ENCODE measurements at regions not wholly inside any gene's neighbourhood (a gene's known extent, or its start where the extent isn't known, plus 50 kb on each side); places are given as distances from the start of the nearest gene placed in this dataset.

GRCh38 chr5:125704888-125705287, 718.3 kb upstream of the GRAMD2B start:
- DNase-seq (ENCODE audit: low read depth in 2 of 3, low spot score in 2 of 3) = no peak

DNA sequence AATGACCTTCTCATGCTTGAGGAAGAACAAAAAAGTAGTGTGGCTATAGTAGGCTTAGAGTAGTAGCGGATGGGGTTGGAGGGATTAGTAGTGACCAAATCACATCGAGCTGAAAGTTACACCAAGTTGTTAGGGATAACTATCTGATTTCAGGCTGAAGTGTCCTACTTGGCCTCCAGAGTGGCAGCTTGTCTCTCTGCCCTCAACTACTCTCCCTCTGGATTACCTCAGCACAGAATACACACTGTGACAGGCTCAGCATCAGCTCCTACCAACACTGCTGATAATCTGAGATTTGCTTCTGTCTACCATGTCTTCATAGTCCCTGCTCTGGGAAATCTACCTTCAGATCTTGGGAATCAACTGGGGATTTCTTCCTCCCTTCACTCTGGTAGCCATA, 714.6 kb upstream of the GRAMD2B start:
- DNase-seq (ENCODE audit: low read depth in 2 of 3, low spot score in 2 of 3) = no peak

GRCh38 chr5:125710745-125711144, 712.5 kb upstream of the GRAMD2B start:
- DNase-seq (ENCODE audit: low read depth in 2 of 3, low spot score in 2 of 3) = no peak

DNA sequence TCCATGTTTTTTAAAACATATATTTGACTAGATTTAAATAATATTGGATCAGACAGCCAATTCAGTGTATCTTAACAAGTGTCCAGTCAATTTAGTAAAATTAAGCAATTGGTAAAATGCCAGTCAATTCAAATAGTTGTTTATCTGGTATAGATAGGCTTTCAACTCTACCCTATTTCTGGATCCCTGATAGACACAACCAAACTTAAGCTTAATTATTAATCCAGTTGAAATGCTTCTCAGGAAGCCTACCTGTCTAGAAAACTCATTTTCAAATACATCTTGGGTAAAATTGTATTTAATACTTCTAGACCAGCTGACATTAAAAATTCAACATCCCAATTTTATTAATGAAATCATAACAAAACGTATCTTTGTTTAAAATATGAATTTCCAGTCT, 710.8 kb upstream of the GRAMD2B start:
- no peak for DNase-seq (ENCODE audit: low read depth in 2 of 3, low spot score in 2 of 3)

DNA sequence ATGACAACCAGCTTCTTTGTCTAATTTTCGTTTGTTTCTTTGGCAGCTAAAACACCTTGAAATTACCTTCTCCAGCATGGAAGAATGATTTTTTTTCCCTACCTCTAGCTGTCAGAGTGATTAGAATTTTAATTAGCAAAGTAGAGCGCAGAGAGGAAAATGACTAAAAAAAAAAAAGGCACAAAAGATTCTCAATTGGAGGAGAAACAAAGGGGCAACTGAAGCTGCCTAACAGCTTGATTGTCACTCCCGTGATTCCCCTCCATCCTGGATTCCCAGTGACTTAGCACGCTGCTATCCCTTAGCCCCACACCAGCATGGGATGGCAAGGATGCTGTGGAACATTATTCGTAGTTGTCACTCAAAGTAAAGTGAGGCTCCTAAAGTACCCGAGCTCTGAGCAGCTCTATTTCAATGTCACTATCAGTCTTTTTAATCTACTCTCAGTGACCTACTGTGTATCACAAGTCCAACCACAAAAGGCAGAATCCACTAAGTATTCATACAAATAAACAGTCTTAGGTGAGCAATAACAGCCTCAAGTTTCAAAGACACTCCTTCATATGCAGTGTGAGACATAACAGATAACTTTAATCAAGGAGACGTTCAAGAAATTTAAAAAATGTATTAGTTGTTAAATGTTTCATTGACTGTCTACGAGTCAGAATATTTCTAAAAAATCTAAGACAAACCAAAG, 710.0 kb upstream of the GRAMD2B start:
- DNase-seq (ENCODE audit: low read depth in 2 of 3, low spot score in 2 of 3) = no peak

GRCh38 chr5:125715216-125715615, 708.0 kb upstream of the GRAMD2B start:
- no peak for DNase-seq (ENCODE audit: low read depth in 2 of 3, low spot score in 2 of 3)

GRCh38 chr5:125717209-125717608, 706.0 kb upstream of the GRAMD2B start:
- DNase-seq (ENCODE audit: low read depth in 2 of 3, low spot score in 2 of 3) = no peak

GRCh38 chr5:125719681-125720347, 703.4 kb upstream of the GRAMD2B start:
- DNase-seq (ENCODE audit: low read depth in 2 of 3, low spot score in 2 of 3) = no peak

- DNase-seq (ENCODE audit: low read depth in 2 of 3, low spot score in 2 of 3) = no peak
Measured at GRCh38 chr5:125720348-125720685, 702.9 kb upstream of the GRAMD2B start.

DNA sequence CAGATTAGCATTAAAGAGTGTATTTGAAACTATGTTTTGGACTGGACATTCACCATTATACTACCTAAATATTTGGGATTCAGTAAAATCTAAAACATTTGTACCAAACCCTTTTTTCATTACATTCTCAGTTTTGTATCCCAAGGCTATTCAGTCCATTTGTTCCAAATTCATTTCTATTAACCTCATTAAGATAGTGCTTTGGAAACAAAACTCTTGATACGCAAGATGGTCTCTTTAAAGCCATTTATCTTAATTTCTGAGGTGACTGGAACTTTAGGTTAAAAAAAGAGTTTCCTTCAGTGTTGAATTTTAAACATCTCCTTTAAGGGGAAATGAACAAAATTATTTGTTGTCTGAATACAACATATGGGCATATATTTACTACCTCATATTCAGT, 702.5 kb upstream of the GRAMD2B start:
- no peak for DNase-seq (ENCODE audit: low read depth in 2 of 3, low spot score in 2 of 3)

DNA sequence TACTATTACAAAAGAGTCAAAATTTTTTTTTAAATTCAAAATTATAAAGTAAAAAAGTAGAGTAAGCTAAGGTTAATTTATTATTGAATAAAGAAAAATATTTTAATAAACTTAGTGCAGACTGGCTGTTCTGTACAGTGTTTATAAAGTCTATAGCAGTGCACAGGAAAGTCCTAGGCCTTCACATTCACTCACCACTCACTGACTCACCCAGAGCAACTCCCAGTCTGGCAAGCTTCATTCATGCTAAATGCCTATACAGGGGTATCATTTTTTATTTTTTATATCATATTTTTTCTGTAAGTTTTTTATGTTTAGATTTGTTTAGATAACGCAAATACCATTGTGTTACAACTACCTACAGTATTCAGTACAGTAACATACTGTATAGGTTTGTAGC, 700.7 kb upstream of the GRAMD2B start:
- no peak for DNase-seq (ENCODE audit: low read depth in 2 of 3, low spot score in 2 of 3)

DNA sequence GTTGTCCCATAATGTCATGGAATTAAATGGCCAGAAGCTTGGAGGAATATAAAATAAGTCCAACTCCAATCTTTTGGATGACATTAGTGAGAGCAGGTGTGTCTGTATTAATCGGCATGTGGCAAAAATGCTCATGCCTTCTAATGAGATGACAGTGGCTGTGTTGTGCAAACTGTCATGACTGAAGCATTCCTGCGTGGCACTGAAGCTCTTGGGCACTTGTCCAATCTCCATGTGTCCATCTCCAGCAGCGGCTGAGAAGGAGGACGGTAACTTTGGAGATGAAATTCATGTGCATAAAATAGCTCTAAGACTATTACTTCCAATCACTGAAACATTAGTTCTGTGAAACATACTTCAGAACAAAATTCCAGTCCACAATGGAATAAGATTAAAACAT, 697.5 kb upstream of the GRAMD2B start:
- DNase-seq (ENCODE audit: low read depth in 2 of 3, low spot score in 2 of 3) = no peak

DNA sequence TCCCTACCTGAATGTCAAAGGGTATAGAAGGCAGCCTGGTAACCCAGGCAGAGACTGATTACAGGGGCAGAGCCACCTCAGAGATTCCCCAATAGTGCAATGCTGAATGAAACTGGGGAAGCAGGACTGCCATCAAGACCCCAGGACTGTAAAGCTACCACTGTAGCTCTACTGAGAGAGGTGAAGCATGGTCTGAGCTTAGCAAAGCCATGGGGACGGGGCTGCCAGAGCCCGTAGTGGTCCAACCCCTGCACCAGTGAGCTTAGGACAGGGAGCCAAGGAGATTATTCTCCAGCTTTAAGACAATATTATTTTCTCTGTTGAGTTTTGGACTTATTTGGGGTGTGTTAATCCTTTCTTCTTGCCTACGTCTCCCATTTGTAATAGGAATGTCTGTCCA, 679.3 kb upstream of the GRAMD2B start:
- DNase-seq (ENCODE audit: low read depth in 2 of 3, low spot score in 2 of 3) = no peak

- DNase-seq (ENCODE audit: low read depth in 2 of 3, low spot score in 2 of 3) = no peak
Measured at GRCh38 chr5:125746917-125747316, 676.3 kb upstream of the GRAMD2B start.

GRCh38 chr5:125750147-125750860, 672.9 kb upstream of the GRAMD2B start:
- DNase-seq (ENCODE audit: low read depth in 2 of 3, low spot score in 2 of 3) = no peak

DNA sequence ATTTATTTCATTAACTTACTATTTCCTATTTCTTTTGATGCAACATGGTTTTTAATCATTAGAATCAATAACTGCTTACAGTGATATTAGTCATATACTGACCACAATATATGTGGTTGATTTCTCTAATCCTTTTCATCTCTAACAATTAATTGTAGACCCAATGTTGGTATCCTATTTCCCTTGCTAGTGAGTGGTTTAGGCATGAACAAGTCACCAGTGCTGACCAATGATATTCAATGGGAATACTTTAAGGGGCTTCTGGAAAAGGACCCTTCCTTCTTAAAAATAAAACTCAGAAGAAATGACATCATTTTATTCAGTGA, 672.4 kb upstream of the GRAMD2B start:
- no peak for DNase-seq (ENCODE audit: low read depth in 2 of 3, low spot score in 2 of 3)

DNA sequence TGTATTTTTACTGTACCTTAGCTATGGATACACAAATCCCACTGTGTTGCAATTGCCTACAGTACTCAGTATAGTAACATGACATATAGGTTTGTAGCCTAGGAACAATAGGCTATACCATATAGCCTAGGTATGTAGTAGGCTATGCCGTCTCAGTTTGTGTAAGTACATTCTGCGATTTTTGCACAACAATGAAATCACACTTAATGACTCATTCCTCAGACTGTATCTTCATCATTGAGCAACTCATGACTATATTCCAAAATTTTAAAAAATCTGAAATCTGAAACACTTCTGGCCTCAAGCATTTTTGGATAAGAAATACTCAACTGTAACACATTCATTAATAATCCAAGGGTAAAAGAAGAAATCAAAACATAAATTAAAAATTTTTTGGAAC, 666.8 kb upstream of the GRAMD2B start:
- no peak for DNase-seq (ENCODE audit: low read depth in 2 of 3, low spot score in 2 of 3)

DNA sequence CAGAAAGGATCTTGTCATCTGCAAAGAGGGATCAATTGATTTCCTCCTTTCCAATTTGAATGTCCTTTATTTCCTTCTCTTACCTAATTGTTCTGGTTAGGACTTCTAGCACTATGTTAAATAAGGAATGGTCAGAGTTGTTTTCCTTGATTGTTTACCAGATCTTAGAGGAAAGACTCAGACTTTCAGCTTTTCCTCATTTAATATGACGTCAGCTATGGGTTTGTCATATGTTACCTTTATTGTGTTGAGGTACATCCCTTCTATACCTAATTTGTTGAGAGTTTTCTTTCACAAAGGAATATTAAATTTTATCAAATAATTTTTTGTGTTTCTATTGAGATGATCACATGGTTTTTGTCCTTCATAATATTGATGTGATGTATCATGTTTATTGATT, 656.5 kb upstream of the GRAMD2B start:
- no peak for DNase-seq (ENCODE audit: low read depth in 2 of 3, low spot score in 2 of 3)

- DNase-seq (ENCODE audit: low read depth in 2 of 3, low spot score in 2 of 3) = no peak
Measured at GRCh38 chr5:125775896-125776295, 647.3 kb upstream of the GRAMD2B start.

GRCh38 chr5:125776656-125777139, 646.5 kb upstream of the GRAMD2B start:
- no peak for DNase-seq (ENCODE audit: low read depth in 2 of 3, low spot score in 2 of 3)

- DNase-seq (ENCODE audit: low read depth in 2 of 3, low spot score in 2 of 3) = no peak
Measured at GRCh38 chr5:125778791-125779190, 644.4 kb upstream of the GRAMD2B start.

DNA sequence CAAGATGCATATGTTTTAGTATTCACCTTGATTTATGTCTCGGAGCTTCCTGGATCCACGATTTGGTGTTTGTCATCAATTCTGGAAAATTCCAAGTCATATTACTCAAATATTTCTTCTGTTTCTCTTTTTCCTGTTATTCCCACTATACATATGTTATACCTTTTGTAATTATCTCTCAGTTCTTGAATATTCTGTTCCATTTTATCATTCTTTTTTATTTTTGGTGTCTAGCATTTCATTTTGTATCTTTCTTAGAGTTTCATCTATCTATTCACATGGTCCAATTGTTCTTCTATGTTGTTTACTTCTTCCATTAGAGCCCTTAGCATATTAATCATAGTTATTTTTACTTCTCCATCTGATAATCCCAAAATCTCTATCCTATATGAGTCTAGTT, 637.8 kb upstream of the GRAMD2B start:
- DNase-seq (ENCODE audit: low read depth in 2 of 3, low spot score in 2 of 3) = no peak

GRCh38 chr5:125786021-125786420, 637.2 kb upstream of the GRAMD2B start:
- no peak for DNase-seq (ENCODE audit: low read depth in 2 of 3, low spot score in 2 of 3)
